ENCODE measurements at regions not wholly inside any gene's neighbourhood (a gene's known extent, or its start where the extent isn't known, plus 50 kb on each side); places are given as distances from the start of the nearest gene placed in this dataset.
"Not testable (repeated sequence)": the region's sequence is repeated elsewhere in the genome, so short reads cannot be mapped to it uniquely, and the experiment has no call there.

DNA sequence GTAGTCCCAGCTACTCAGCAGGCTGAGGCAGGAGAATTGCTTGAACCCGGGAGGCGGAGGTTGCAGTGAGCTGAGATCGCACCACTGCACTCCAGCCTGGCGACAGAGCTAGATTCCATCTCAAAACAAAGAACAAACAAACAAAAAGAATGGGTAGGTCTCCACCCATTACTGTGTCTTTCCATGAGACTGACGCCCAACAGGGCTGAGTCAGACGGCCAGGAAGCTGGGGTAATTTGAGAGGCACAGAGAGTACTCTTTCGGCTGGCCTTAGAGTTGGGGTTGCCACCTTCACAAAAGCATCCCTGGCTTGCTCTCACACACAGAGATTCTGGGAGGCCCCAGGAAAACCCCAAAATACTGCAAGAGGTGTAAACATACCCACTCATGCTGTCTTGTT, 72.0 kb upstream of the DHRSX start:
- Histone ChIP-seq H3K36me3 (no peaks in the 10 kb centered on the region), H3K27me3 (no peaks in the 10 kb centered on the region), H3K27ac (no peak overlapping the region), H3K4me3 (no peak overlapping the region), H3K9me3 (no peaks in the 10 kb centered on the region), H3K4me1 (no peaks in the 10 kb centered on the region)
- intact Hi-C loops (cut with DNase I; ENCODE audit: low total_unique reads): no loop called here
- peak in 1 of 2 donors; percentile 19 for DNase-seq
- TF ChIP-seq, protein P1, sequence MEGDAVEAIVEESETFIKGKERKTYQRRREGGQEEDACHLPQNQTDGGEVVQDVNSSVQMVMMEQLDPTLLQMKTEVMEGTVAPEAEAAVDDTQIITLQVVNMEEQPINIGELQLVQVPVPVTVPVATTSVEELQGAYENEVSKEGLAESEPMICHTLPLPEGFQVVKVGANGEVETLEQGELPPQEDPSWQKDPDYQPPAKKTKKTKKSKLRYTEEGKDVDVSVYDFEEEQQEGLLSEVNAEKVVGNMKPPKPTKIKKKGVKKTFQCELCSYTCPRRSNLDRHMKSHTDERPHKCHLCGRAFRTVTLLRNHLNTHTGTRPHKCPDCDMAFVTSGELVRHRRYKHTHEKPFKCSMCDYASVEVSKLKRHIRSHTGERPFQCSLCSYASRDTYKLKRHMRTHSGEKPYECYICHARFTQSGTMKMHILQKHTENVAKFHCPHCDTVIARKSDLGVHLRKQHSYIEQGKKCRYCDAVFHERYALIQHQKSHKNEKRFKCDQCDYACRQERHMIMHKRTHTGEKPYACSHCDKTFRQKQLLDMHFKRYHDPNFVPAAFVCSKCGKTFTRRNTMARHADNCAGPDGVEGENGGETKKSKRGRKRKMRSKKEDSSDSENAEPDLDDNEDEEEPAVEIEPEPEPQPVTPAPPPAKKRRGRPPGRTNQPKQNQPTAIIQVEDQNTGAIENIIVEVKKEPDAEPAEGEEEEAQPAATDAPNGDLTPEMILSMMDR (IDR thresholded peaks at IDR 0.05): no peak

DNA sequence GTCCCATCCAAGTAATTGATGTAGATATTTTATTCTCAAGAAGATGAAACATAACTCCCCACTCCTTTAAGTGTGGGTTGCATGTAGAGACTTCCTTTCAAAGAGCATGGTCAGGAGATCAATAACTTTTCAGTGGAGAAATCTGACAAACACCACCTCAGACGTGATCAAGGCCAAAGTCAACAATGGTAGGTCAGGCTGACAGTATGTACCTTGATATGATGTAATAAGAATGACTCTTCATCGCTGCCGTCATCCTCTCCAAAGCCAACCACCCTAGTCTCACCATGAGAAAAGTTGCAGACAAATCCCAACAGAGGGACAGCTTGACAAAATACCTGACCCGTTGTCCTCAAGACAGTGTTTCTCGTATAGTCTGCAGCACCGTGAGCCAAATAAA, 67.3 kb upstream of the DHRSX start:
- intact Hi-C loops (cut with DNase I; ENCODE audit: low total_unique reads): no loop called here
- no peak for DNase-seq
- Histone ChIP-seq H3K36me3 (no peaks in the 10 kb centered on the region), H3K27me3 (no peaks in the 10 kb centered on the region), H3K4me3 (no peak overlapping the region), H3K4me1 (no peaks in the 10 kb centered on the region), H3K27ac (no peak overlapping the region), H3K9me3 (no peaks in the 10 kb centered on the region)
- TF ChIP-seq, protein P1 (IDR thresholded peaks at IDR 0.05): no peak

DNA sequence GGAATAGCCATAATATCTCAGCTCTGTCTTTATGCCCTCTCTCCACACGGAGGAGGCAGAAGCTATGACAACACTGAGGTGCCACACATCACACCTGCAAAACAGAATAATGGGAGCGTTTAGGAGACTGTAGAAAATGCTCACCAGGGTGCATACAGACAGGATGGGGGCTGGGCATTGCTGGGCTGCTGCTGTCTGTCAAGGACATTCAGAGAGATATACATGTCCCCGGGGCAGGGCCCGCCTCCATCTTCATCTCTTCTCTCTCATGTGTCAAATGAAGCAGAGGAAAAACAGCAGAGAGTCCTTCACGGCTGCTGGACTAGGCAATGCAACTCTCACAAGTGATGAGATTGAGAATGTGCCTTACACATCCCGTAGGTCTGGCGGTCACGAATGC, 65.3 kb upstream of the DHRSX start:
- H3K36me3 ChIP-seq: no peaks in the 10 kb centered on the region
- no peaks in the 10 kb centered on the region for H3K4me1 ChIP-seq
- DNase-seq: no peak
- H3K27me3 ChIP-seq: no peaks in the 10 kb centered on the region
- H3K4me3 ChIP-seq: no peak overlapping the region
- H3K27ac ChIP-seq: no peak overlapping the region
- no peaks in the 10 kb centered on the region for H3K9me3 ChIP-seq
- intact Hi-C loops (cut with DNase I; ENCODE audit: low total_unique reads): no loop called here
- TF ChIP-seq, protein P1 (IDR thresholded peaks at IDR 0.05): no peak

DNA sequence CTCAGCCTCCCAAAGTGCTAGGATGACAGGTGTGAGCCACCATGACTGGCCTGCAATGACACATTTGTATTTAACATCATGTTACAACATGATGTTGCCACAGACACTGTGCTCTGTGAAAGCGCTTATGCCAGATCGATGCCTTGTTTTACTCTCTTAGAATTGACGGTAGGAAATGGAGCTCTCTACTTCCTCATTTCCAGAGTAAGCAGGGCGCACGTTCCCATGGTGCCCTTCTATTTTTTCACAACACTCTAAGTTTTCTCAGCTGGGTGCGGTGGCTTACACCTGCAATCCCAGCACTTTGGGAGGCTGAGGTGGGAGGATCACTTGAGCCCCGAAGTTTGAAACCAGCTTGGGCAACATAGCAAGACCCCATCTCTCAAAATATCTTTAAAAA, 60.7 kb upstream of the DHRSX start:
- no peak overlapping the region for H3K27ac ChIP-seq
- no peaks in the 10 kb centered on the region for H3K36me3 ChIP-seq
- H3K4me3 ChIP-seq: no peak overlapping the region
- intact Hi-C loops (cut with DNase I; ENCODE audit: low total_unique reads): no loop called here
- H3K9me3 ChIP-seq: no peaks in the 10 kb centered on the region
- H3K4me1 ChIP-seq: no peaks in the 10 kb centered on the region
- TF ChIP-seq, protein P1 (IDR thresholded peaks at IDR 0.05): no peak
- DNase-seq: no peak
- H3K27me3 ChIP-seq: no peaks in the 10 kb centered on the region

DNA sequence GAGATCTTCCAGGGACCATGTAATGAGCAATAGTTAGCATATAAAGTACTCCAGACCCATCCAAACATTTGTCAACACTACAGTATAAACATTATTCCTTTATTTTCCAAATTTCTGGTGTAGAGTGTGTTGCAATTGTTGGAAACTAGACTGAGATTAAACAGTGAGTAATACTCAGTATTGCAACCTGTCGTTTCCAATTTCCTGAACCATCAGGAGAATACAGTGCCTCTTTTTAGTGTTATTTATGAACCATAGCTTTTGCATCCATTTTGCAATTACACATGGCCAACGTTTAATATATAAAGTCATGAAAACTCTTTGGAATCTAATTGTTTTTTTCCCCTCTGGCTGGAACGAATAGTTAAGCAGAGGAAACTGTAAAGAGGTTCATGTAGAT, 58.3 kb upstream of the DHRSX start:
- H3K36me3 ChIP-seq: no peaks in the 10 kb centered on the region
- H3K4me3 ChIP-seq: no peak overlapping the region
- DNase-seq: no peak
- TF ChIP-seq, protein P1 (IDR thresholded peaks at IDR 0.05): no peak
- intact Hi-C loops (cut with DNase I; ENCODE audit: low total_unique reads): no loop called here
- H3K27ac ChIP-seq: no peak overlapping the region
- H3K27me3 ChIP-seq: peaks cover 0 to under 1% of the 10 kb centered on the region in 2 donors
- no peaks in the 10 kb centered on the region for H3K4me1 ChIP-seq
- H3K9me3 ChIP-seq: no peaks in the 10 kb centered on the region

DNA sequence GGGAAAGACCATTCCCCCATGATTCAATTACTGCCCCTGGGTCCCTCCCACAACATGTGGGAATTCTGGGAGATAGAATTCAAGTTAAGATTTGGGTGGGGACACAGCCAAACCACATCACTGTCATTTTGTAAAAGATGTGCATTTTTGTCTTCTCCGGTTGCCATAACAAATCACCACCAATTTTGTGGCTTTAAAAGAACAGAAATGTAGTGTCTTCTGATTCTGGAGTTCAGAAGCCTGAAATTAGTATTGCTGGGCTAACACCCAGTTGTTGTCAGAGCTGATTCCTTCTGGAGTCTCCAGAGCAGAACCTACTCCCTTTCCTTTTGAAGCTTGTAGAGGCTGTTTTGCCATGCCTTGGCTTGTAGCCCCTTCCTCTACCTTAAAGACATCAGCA, 54.1 kb upstream of the DHRSX start:
- Histone ChIP-seq H3K27me3 (peaks cover 0 to 9% of the 10 kb centered on the region in 2 donors), H3K27ac (no peak overlapping the region), H3K4me3 (no peak overlapping the region), H3K9me3 (no peaks in the 10 kb centered on the region), H3K4me1 (peaks cover 0 to 11% (median 2%) of the 10 kb centered on the region in 4 donors), H3K36me3 (no peaks in the 10 kb centered on the region)
- DNase-seq: no peak
- TF ChIP-seq, protein P1 (IDR thresholded peaks at IDR 0.05): no peak
- intact Hi-C loops (cut with DNase I; ENCODE audit: low total_unique reads): no loop called here

DNA sequence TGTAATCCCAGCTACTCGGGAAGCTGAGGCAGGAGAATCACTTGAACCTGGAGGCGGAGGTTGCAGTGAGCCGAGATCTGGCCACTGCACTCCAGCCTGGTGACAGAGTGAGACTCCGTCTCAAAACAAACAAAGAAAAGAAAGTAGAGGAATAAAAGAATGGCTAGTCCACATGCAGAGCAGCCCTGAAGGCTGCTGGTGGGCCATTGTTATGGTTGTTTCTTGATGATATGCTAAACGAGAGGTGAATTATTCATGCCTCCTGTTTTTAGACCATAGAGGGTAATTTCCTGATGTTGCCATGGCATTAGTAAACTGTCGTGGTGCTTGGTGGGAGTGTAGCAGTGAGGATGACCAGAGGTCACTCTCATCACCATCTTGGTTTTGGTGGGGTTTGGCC, 53.3 kb upstream of the DHRSX start:
- H3K4me3 ChIP-seq; H3K9me3 ChIP-seq; H3K27ac ChIP-seq; intact Hi-C loops (cut with DNase I; ENCODE audit: low total_unique reads); DNase-seq; H3K36me3 ChIP-seq: not testable (repeated sequence)
- Histone ChIP-seq H3K27me3 (peaks cover 0 to 11% of the 10 kb centered on the region in 2 donors), H3K4me1 (peaks cover 0 to 11% (median 2%) of the 10 kb centered on the region in 4 donors)

Measured in tibial artery (tissue), 4 donors.